GM18951 (cell line): ENCODE measurements at regions not wholly inside any gene's neighbourhood (a gene's known extent, or its start where the extent isn't known, plus 50 kb on each side); places are given as distances from the start of the nearest gene placed in this dataset.

Experiments
- POLR2A ChIP-seq: IDR thresholded peaks from 4 replicates; pipeline ENCODE4 v1.6.1; 2011; ENCODE audit warnings: mild to moderate bottlenecking; ENCODE audit not compliant: insufficient read length, insufficient read depth; ENCODE audit errors: extremely low read depth
- in situ Hi-C: fragments of 300-500 bp; cut with MboI; formaldehyde crosslinking; loops from one replicate; pipeline ENCODE4 v1.12.0; 2022; ENCODE audit warnings: low sequenced_read_pairs, mixed read lengths, inconsistent platforms; ENCODE audit not compliant: unreplicated experiment

- TF ChIP-seq POLR2A, result no peak
- in situ Hi-C loops, result no loop called here
These were observed 605.5 kb upstream of the SLITRK1 start for GRCh38 chr13:84487752-84488151.

- in situ Hi-C loops, result no loop called here
- no peak for TF ChIP-seq POLR2A
These were observed 599.7 kb upstream of the SLITRK1 start for GRCh38 chr13:84481958-84482357.

- in situ Hi-C loops, result no loop called here
These were observed 597.4 kb upstream of the SLITRK1 start for GRCh38 chr13:84479656-84480055.

GRCh38 chr13:84470528-84470927 lies 588.3 kb upstream of the SLITRK1 start:
- in situ Hi-C loops, result no loop called here
- no peak for TF ChIP-seq POLR2A

More at GRCh38 chr13:84479656-84480055, 597.4 kb upstream of the SLITRK1 start:
- TF ChIP-seq POLR2A, result no peak

- in situ Hi-C loops, result no loop called here
- TF ChIP-seq POLR2A, result no peak
These were observed 584.2 kb upstream of the SLITRK1 start for GRCh38 chr13:84466461-84466860.

GRCh38 chr13:84460989-84461388 lies 578.7 kb upstream of the SLITRK1 start:
- no peak for TF ChIP-seq POLR2A
- in situ Hi-C loops, result no loop called here

- in situ Hi-C loops, result no loop called here
- TF ChIP-seq POLR2A, result no peak
These were observed 573.0 kb upstream of the SLITRK1 start for GRCh38 chr13:84455143-84455905.

- in situ Hi-C loops, result no loop called here
- no peak for TF ChIP-seq POLR2A
These were observed 565.3 kb upstream of the SLITRK1 start for GRCh38 chr13:84447640-84447978.

- no peak for TF ChIP-seq POLR2A
- in situ Hi-C loops, result no loop called here
These were observed 564.8 kb upstream of the SLITRK1 start for GRCh38 chr13:84446972-84447639.

- in situ Hi-C loops, result no loop called here
These were observed 563.5 kb upstream of the SLITRK1 start for GRCh38 chr13:84445776-84446175.

GRCh38 chr13:84443463-84443862 lies 561.2 kb upstream of the SLITRK1 start:
- in situ Hi-C loops, result no loop called here
- TF ChIP-seq POLR2A, result no peak

More at GRCh38 chr13:84445776-84446175, 563.5 kb upstream of the SLITRK1 start:
- no peak for TF ChIP-seq POLR2A

- TF ChIP-seq POLR2A, result no peak
- in situ Hi-C loops, result no loop called here
These were observed 556.8 kb upstream of the SLITRK1 start for GRCh38 chr13:84439108-84439507.

- TF ChIP-seq POLR2A, result no peak
- in situ Hi-C loops, result no loop called here
These were observed 550.8 kb upstream of the SLITRK1 start for GRCh38 chr13:84433024-84433423.

- no peak for TF ChIP-seq POLR2A
- in situ Hi-C loops, result no loop called here
These were observed 549.4 kb upstream of the SLITRK1 start for GRCh38 chr13:84431646-84432045.
